ENCODE measurements at regions not wholly inside any gene's neighbourhood (a gene's known extent, or its start where the extent isn't known, plus 50 kb on each side); places are given as distances from the start of the nearest gene placed in this dataset.

DNA sequence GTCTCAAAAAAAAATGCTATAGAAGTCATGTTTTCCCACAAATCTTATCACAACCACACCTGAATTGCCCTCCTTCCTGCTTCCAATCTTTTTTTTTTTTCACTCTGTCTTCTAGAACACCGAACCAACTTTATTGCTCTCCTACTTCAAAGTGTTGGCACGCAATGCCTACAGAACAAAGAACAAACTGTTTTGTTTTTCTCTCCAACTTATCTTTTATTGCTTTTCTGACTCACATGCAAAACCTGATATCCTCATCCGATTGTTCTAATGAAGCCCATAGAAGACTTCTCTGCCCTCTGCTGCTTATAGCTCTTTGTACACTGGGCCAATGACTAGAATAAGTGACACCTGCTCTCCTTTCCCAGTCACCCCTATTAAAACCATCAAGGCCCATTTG is 602.8 kb downstream of the EPHA4 start:
- no peak overlapping the region for H3K4me3 Mint-ChIP-seq
- no peaks in the 10 kb centered on the region for H3K9me3 Mint-ChIP-seq
- no peaks in the 10 kb centered on the region for H3K36me3 Mint-ChIP-seq
- H3K27ac Mint-ChIP-seq: no peak overlapping the region
- ATAC-seq: no peak
- H3K4me1 Mint-ChIP-seq: no peaks in the 10 kb centered on the region
- no peaks in the 10 kb centered on the region for H3K27me3 Mint-ChIP-seq

- H3K36me3 Mint-ChIP-seq: no peaks in the 10 kb centered on the region
- peaks cover 16% of the 10 kb centered on the region for H3K27me3 Mint-ChIP-seq
- no peak overlapping the region for H3K4me3 Mint-ChIP-seq
- peaks cover 5% of the 10 kb centered on the region for H3K9me3 Mint-ChIP-seq
- no peak for ATAC-seq
- H3K27ac Mint-ChIP-seq: no peak overlapping the region
- no peaks in the 10 kb centered on the region for H3K4me1 Mint-ChIP-seq
Observed at GRCh38 chr2:220980966-220981675, 591.0 kb downstream of the EPHA4 start.

DNA sequence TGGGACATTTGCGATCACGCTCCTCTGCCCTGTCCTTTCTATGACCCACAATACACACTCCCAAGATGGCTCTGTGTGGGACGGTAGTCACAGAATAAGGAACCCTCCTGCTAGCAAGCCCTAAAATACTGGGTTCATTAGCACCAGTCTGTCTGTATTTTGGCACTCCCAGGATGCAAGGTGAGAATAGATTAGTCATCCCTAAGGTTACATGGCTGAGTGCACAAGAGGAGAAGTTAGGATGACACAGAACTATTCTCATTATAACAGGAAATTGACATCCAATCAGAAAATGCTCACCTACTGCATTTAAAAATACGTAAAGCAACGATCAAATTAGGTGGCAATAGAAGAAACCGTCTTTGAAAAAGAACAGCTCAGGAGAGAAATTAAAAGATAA is 590.2 kb downstream of the EPHA4 start:
- ATAC-seq: no peak
- H3K36me3 Mint-ChIP-seq: no peaks in the 10 kb centered on the region
- peaks cover 5% of the 10 kb centered on the region for H3K9me3 Mint-ChIP-seq
- H3K27ac Mint-ChIP-seq: no peak overlapping the region
- no peaks in the 10 kb centered on the region for H3K4me1 Mint-ChIP-seq
- peaks cover 16% of the 10 kb centered on the region for H3K27me3 Mint-ChIP-seq
- no peak overlapping the region for H3K4me3 Mint-ChIP-seq

- Mint-ChIP-seq H3K27ac (no peak overlapping the region), H3K36me3 (no peaks in the 10 kb centered on the region), H3K4me1 (no peaks in the 10 kb centered on the region), H3K4me3 (no peak overlapping the region), H3K27me3 (peaks cover 16% of the 10 kb centered on the region), H3K9me3 (no peaks in the 10 kb centered on the region)
- ATAC-seq: no peak
Observed at GRCh38 chr2:220985561-220985960, 586.5 kb downstream of the EPHA4 start.

DNA sequence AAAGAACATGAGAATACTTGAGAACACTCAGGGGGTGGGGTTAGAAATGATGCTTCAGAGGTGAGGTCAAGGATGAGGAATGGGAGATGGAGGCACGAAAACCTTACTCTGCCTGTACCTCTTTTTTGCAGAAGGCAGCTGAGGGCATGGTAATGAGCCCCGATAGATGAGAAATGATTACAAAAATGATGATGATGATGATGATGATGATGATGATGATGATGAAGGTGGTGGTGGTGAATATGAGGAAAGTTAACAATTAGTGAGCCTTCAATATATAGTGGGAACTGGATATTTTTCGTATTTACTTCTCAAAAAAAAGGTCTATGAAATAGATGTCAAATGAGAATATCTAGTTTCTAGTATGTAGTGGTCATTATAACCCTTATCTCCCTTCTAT is 584.3 kb downstream of the EPHA4 start:
- no peak for ATAC-seq
- H3K36me3 Mint-ChIP-seq: no peaks in the 10 kb centered on the region

GRCh38 chr2:220991972-220992371 is 580.1 kb downstream of the EPHA4 start:
- Mint-ChIP-seq H3K4me1 (no peaks in the 10 kb centered on the region), H3K9me3 (no peaks in the 10 kb centered on the region), H3K27me3 (peaks cover 9% of the 10 kb centered on the region), H3K36me3 (no peaks in the 10 kb centered on the region), H3K4me3 (no peak overlapping the region), H3K27ac (no peak overlapping the region)
- no peak for ATAC-seq

More for the DNA sequence above, 584.3 kb downstream of the EPHA4 start:
- Mint-ChIP-seq H3K4me1 (no peaks in the 10 kb centered on the region), H3K27ac (no peak overlapping the region), H3K4me3 (no peak overlapping the region), H3K27me3 (peaks cover 4% of the 10 kb centered on the region), H3K9me3 (no peaks in the 10 kb centered on the region)

GRCh38 chr2:220994846-220995245 is 577.3 kb downstream of the EPHA4 start:
- Mint-ChIP-seq H3K27ac (no peak overlapping the region), H3K4me1 (no peaks in the 10 kb centered on the region), H3K27me3 (peaks cover 9% of the 10 kb centered on the region), H3K9me3 (no peaks in the 10 kb centered on the region), H3K4me3 (no peak overlapping the region), H3K36me3 (no peaks in the 10 kb centered on the region)
- no peak for ATAC-seq

- no peaks in the 10 kb centered on the region for H3K36me3 Mint-ChIP-seq
- H3K27me3 Mint-ChIP-seq: peaks cover 9% of the 10 kb centered on the region
- ATAC-seq: no peak
- H3K4me3 Mint-ChIP-seq: no peak overlapping the region
- no peaks in the 10 kb centered on the region for H3K9me3 Mint-ChIP-seq
- no peak overlapping the region for H3K27ac Mint-ChIP-seq
- H3K4me1 Mint-ChIP-seq: no peaks in the 10 kb centered on the region
Observed at GRCh38 chr2:220995581-220995980, 576.5 kb downstream of the EPHA4 start.

DNA sequence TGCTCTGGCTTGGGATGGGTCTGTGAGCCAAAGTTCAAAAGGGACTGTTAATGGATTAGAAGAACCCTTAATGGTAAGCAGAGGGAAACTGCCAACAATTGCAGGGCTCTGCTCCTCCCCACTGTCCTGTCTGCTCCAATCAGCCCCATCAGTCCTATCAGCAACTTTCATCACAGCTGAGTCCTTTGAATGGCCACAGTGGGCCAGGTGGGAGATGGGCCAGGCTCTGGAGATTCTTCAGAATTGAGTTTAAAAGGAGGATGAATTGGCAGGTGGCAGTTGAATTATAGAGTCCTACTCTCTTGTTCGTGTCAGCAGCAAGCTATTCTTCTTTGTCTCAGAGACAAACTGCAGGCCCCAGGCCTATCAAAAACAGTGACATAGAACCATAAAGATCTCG is 573.9 kb downstream of the EPHA4 start:
- peak; percentile 31 for ATAC-seq
- H3K9me3 Mint-ChIP-seq: no peaks in the 10 kb centered on the region
- H3K27me3 Mint-ChIP-seq: peaks cover 9% of the 10 kb centered on the region
- H3K4me1 Mint-ChIP-seq: no peaks in the 10 kb centered on the region
- H3K4me3 Mint-ChIP-seq: no peak overlapping the region
- no peak overlapping the region for H3K27ac Mint-ChIP-seq
- H3K36me3 Mint-ChIP-seq: no peaks in the 10 kb centered on the region

DNA sequence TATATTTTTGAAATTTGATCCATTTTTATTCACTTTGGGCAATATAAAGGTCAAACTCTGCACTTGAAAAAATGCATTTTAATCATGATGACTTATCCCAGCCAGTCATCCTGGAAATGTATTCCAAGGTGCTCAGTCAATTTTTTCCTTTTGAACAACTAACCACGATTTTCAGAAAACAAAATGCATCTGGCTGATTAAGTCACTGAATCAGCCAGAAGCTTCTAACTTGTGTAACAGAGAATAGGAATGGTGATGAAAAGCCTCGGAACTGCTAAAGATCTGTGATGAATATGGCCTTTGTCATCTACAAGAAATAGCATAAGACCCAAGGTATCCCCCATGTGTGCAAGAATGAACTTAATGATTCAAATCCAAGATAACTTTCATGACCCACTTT is 572.7 kb downstream of the EPHA4 start:
- Mint-ChIP-seq H3K9me3 (no peaks in the 10 kb centered on the region), H3K4me1 (no peaks in the 10 kb centered on the region), H3K27me3 (peaks cover 9% of the 10 kb centered on the region), H3K36me3 (no peaks in the 10 kb centered on the region), H3K4me3 (no peak overlapping the region), H3K27ac (no peak overlapping the region)
- ATAC-seq: no peak

- H3K4me3 Mint-ChIP-seq: no peak overlapping the region
- H3K4me1 Mint-ChIP-seq: no peaks in the 10 kb centered on the region
- no peak for ATAC-seq
- no peaks in the 10 kb centered on the region for H3K36me3 Mint-ChIP-seq
- H3K27me3 Mint-ChIP-seq: no peaks in the 10 kb centered on the region
- H3K27ac Mint-ChIP-seq: no peak overlapping the region
- no peaks in the 10 kb centered on the region for H3K9me3 Mint-ChIP-seq
Observed at GRCh38 chr2:221001381-221001801, 570.7 kb downstream of the EPHA4 start.

DNA sequence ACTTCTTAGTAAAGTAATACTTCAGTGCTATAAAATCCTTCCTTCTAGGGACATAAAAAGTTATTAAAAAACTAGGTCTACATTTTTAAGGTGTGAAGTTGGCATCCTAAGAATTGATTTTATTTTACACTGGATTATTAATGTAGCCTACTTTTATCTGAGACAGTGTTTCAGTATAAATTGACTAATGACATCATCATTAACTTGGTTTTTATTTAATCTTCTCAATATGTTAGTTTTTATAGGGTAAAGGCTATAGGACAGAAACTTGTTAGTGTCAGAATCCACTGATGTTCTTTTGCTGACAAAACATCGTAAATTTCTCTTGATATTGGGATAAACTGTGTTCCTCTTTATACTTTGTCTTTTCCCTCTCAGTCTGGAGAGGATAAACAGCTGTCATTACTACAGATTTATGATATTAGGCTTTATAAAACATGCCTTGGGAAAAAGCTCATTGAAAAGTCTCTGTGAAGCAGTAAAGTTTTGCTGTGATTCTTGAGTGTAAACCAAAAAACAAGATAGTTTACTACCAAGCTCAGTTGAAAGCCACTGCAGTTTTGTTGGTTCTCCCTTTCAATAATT is 569.9 kb downstream of the EPHA4 start:
- H3K4me3 Mint-ChIP-seq: no peak overlapping the region
- H3K4me1 Mint-ChIP-seq: no peaks in the 10 kb centered on the region
- no peaks in the 10 kb centered on the region for H3K9me3 Mint-ChIP-seq
- H3K36me3 Mint-ChIP-seq: no peaks in the 10 kb centered on the region
- no peaks in the 10 kb centered on the region for H3K27me3 Mint-ChIP-seq
- no peak overlapping the region for H3K27ac Mint-ChIP-seq
- no peak for ATAC-seq

DNA sequence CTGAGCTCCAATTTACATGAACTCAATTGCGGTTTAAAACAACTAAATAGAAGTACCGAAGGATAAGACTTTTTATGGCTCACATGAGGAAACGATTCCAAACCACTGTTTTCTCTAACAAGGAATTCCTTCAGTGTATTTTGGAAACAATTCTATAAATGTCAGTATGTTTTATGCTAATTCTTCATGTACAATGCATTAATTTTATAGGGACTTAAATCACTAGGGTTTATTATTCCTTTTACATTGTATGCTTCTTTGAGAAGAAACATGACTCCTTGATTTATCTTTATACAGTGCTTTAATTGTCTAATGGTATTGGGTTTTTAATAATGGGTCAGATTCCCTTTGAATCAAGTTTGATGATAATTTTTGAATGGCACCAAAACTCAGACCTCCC is 566.8 kb downstream of the EPHA4 start:
- no peak for ATAC-seq
- Mint-ChIP-seq H3K4me3 (no peak overlapping the region), H3K36me3 (no peaks in the 10 kb centered on the region), H3K27ac (no peak overlapping the region), H3K4me1 (no peaks in the 10 kb centered on the region), H3K27me3 (no peaks in the 10 kb centered on the region), H3K9me3 (no peaks in the 10 kb centered on the region)

DNA sequence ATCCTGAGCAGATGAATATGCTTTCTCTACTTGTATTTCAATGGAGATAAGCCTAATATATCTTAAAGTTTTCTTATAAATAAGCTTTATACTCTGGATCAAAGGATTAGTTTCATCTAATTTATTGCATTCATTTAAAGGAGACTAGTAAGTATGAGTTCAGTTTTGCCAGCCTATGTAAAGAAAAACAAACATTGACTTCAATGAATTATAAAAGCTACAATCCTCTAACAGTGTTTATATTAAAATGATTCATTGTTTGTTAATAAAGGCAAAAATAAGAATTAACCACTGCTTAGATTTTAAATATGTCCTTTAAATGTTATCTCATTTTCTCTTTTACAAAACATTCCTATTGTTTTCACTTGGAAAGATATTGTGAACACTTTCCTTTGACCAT is 566.0 kb downstream of the EPHA4 start:
- Mint-ChIP-seq H3K4me1 (no peaks in the 10 kb centered on the region), H3K27me3 (no peaks in the 10 kb centered on the region), H3K9me3 (no peaks in the 10 kb centered on the region), H3K36me3 (no peaks in the 10 kb centered on the region), H3K27ac (no peak overlapping the region), H3K4me3 (no peak overlapping the region)
- ATAC-seq: no peak

DNA sequence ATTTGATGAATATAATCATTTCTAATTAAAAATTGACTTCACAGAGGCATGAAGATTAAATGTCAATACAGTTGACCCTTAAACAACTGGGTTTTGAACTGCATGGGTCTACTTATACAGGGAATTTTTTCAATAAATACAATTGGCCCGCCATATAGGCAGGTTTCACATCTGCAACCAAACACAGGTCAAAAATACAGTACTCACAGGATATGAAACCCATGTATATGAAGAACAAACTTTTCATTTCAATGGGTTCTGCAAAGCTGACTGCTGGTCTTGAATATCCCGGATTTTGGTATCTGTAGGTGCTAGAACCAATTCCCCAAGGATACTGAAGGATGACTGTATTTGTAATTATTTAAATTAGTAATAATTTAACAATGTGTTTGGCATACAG is 555.6 kb downstream of the EPHA4 start:
- H3K36me3 Mint-ChIP-seq: no peaks in the 10 kb centered on the region
- no peak overlapping the region for H3K4me3 Mint-ChIP-seq
- no peak overlapping the region for H3K27ac Mint-ChIP-seq
- no peaks in the 10 kb centered on the region for H3K9me3 Mint-ChIP-seq
- no peak for ATAC-seq
- H3K4me1 Mint-ChIP-seq: no peaks in the 10 kb centered on the region
- H3K27me3 Mint-ChIP-seq: no peaks in the 10 kb centered on the region

- Mint-ChIP-seq H3K9me3 (no peaks in the 10 kb centered on the region), H3K27me3 (no peaks in the 10 kb centered on the region), H3K27ac (no peak overlapping the region), H3K36me3 (no peaks in the 10 kb centered on the region), H3K4me1 (no peaks in the 10 kb centered on the region), H3K4me3 (no peak overlapping the region)
- ATAC-seq: peak; percentile 24
Observed at GRCh38 chr2:221018262-221018661, 553.8 kb downstream of the EPHA4 start.

Measured in stimulated activated memory B cell treated with anti-CD40 and anti-IgM and Interleukin-4, amounts not matched to agents 10 μg/mL and 1 μg/mL and 100 μg/mL, for 72 hours (primary cell).